GM13977 (cell line): ENCODE measurements at regions not wholly inside any gene's neighbourhood (a gene's known extent, or its start where the extent isn't known, plus 50 kb on each side); places are given as distances from the start of the nearest gene placed in this dataset.

Experiments used
- DNase-seq: peaks from one replicate; pipeline ENCODE4 v3.0.0; 2012; ENCODE audit warnings: low spot score
- in situ Hi-C: fragments of 300-500 bp; cut with MboI; formaldehyde crosslinking; loops from one replicate; pipeline ENCODE4 v1.12.0; 2022; ENCODE audit warnings: low sequenced_read_pairs, low pct_unique_long_range_greater_than_20kb, mixed read lengths, inconsistent platforms; ENCODE audit not compliant: unreplicated experiment
- TF ChIP-seq, protein P1 (sequence below): IDR thresholded peaks from 2 replicates; pipeline ENCODE4 v1.5.1; 2012; ENCODE audit warnings: mild to moderate bottlenecking, control low read depth; ENCODE audit not compliant: insufficient read depth; ENCODE audit errors: extremely low read depth, missing control alignments

DNA sequence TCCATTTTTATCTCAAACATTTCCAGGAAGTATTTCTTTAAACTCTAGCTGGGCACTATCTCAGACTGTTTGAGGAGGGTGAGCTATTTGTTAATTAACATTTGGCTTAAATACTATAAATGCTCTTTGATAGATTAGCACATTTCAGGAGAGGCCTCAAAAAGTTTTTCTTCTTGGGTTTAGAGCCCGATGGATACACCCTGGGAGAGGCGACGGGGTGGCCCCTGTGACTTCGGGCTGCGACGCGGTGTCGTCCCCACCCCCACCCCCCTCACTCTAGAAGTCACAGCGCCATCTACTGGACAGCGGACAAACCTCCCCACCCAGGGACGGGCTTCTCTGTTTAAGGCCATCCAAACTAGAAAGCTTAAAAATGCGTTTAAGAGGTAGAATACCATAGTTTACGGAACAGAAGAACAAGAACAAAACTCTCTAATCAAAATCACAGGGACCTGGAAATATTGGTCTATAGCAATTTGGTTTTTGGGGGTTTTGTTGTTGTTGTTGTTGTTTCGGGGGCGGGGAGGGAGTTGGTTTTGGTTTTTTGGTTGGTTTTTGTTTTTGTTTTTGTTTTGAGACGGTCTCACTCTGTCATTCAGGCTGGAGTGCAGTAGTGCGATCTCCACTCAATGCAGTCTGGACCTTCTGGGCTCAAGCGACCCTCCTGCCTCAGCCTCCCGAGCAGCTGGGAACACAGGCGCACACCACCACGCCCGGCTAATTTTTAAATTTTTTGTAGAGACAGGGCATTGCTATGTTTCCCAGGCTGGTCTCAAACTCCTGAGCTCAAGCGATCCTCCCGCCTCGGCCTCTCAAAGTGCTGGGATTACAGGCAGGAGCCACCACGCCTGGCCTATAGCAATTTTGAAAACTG lies 254.4 kb downstream of the C16orf95 start:
- TF ChIP-seq, protein P1, sequence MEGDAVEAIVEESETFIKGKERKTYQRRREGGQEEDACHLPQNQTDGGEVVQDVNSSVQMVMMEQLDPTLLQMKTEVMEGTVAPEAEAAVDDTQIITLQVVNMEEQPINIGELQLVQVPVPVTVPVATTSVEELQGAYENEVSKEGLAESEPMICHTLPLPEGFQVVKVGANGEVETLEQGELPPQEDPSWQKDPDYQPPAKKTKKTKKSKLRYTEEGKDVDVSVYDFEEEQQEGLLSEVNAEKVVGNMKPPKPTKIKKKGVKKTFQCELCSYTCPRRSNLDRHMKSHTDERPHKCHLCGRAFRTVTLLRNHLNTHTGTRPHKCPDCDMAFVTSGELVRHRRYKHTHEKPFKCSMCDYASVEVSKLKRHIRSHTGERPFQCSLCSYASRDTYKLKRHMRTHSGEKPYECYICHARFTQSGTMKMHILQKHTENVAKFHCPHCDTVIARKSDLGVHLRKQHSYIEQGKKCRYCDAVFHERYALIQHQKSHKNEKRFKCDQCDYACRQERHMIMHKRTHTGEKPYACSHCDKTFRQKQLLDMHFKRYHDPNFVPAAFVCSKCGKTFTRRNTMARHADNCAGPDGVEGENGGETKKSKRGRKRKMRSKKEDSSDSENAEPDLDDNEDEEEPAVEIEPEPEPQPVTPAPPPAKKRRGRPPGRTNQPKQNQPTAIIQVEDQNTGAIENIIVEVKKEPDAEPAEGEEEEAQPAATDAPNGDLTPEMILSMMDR = peak; percentile 78
- in situ Hi-C loops = loop anchor here (10.0 kb wide), 1 partner anchor 498 kb away; the partner anchor contains the start of gene FOXC2

DNA sequence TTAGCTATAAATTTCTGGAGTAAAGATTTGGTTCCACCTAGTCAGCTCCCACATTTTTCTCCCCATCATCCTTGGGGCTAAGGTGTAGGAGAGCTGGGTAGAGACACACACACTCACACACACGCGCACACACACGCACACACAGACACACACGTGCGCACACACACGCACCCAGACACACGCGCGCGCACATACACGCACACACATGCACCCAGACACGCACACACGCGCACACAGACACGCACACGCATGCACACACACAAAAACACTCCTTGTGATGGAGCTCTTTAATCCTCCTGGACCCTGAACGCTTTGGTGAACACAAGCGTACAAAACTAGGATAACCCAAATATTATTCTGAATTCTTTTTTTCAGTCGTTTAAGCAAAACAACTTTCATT lies 253.6 kb downstream of the C16orf95 start:
- TF ChIP-seq, protein P1 = no peak
- DNase-seq = no peak
- in situ Hi-C loops = loop anchor here (10.0 kb wide), 1 partner anchor 499 kb away; the partner anchor contains the start of gene FOXC2

More for the DNA sequence above, 254.4 kb downstream of the C16orf95 start:
- DNase-seq = peak; percentile 86

DNA sequence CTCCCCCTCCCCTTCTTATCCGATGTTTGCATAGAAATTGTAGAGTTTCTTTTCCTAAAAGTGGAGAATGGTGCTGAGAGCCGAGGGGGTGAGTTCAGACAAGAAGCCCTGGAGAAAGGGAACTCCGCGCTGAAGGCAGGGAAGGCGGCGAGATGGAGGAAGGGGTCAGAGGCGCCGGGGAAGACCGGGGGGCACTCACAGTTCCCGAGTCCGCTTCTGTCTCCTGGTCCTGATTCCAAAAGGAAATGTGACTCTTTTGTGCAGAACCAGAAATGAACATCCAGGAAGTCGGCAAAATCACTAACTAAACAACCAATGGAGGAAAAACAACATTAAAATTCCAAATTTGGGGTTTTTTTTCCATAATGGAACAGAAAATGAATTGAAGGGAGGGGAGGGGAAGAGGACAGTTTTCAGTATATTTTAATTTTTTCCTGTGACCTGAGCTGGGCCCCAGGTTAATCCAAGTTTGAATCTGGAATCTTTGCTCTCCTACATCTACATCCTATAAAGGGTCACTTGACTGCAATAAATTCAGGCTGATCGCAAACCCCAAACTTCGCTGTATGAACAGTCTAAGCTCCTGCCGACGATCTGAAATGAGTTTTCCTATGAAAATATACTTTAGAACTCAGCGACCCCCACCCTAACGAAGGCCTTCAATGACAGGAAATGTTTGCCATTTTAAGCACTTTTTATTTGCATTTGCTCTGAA lies 252.3 kb downstream of the C16orf95 start:
- in situ Hi-C loops = loop anchor here (10.0 kb wide), 1 partner anchor 500 kb away; the partner anchor contains the start of gene FOXC2
- no peak for DNase-seq
- TF ChIP-seq, protein P1 = no peak

DNA sequence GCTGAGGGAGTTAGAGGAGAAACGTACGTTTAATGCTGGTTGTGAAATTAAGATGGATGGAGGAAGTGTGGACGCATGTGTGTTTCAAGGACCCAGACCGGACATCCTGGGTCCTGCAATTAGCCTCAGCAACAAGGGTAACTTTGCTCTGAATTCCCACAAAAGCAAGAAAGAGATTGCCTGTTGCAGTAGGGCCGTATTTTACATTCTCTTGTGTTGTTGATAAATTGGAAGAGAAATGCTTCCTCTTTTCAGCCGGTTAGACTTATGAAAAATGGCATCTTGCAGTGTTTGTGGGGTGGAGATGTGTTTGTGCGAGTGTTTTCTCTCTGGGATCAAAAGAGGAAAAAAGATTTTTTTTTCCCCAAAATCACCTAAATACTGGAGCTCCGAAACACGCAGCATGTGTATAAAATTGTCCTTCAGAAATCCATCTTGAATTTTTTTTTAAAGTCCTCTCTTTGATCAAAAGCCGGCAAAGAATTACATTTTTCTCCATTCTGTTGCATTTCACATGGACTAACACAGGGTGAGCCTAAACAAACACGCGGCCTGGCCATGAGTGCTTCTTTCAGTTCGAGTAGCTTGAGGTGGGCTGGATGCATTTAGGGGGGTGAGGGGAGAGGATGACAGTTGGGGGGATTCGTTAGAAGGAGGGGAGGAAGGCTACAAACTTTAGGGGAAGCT lies 251.6 kb downstream of the C16orf95 start:
- DNase-seq = no peak
- in situ Hi-C loops = loop anchor here (10.0 kb wide), 1 partner anchor 501 kb away; the partner anchor contains the start of gene FOXC2
- TF ChIP-seq, protein P1 = no peak

DNA sequence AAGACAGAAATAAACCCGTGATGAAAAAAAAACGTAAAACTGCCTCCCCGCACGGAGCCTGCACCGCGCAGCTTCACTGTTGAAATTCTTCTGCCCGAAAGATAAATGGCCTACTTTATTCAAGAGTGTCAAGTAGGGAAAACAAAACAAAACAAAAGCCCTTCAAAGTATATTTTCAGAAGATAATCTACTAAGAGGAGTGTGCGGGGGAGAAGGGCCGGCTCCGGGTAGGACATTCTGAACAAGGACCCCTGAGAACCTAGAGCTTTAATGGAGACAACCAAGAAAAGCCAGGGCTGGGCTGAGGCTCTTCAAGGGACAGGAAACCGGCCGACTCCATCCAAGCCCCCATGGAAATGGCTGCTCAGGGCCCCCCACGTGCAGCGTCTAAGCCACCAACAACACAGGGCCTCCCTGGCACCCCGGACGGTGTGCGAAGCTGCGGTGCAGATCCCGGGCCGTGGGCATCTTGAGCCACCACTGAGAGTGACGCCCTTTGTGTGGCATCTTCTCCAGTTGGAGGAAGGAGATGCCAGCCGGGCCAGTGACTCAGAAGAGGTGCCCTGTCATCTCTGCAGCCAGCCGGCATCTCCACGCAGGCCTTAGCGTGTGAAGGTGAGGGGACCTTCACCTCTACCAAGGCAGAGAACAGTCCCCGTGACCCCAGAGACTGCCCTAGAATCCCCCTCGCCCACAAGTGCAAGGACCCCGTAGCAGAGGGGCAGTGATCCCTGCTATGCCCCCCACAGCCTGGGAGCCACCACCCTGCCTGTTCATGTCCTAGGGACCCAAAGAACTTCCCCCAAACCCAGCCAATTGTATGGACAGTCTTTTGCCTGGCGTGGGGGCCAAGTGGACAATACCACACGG lies 250.8 kb downstream of the C16orf95 start:
- TF ChIP-seq, protein P1 = no peak
- no peak for DNase-seq
- in situ Hi-C loops = loop anchor here (10.0 kb wide), 1 partner anchor 502 kb away; the partner anchor contains the start of gene FOXC2
